Sigmoid colon (tissue), 4 donors: ENCODE measurements at regions not wholly inside any gene's neighbourhood (a gene's known extent, or its start where the extent isn't known, plus 50 kb on each side); places are given as distances from the start of the nearest gene placed in this dataset.

Source experiments
- CTCF ChIP-seq, 4 experiments: fragments of 450-650 bp in 3 of 4; fragments of 200-600 bp in 1 of 4; IDR thresholded peaks; one replicate each; pipeline ENCODE4 v1.5.1; 2016 to 2019; ENCODE audit warnings: antibody characterized with exemption in 4 of 4, mild to moderate bottlenecking in 3 of 4, moderate library complexity in 2 of 4
- POLR2A ChIP-seq, 2 donors: fragments of 450-650 bp; IDR thresholded peaks; one replicate each; pipeline ENCODE4 v1.6.1; 2016; ENCODE audit warnings: antibody characterized with exemption in 2 of 2, mild to moderate bottlenecking in 2 of 2, moderate library complexity in 2 of 2
- POLR2AphosphoS5 ChIP-seq, 4 donors: sonication (generic); formaldehyde crosslinking; IDR thresholded peaks; one replicate each; pipeline ENCODE4 v1.6.1; 2017; ENCODE audit warnings: antibody characterized with exemption in 4 of 4

DNA sequence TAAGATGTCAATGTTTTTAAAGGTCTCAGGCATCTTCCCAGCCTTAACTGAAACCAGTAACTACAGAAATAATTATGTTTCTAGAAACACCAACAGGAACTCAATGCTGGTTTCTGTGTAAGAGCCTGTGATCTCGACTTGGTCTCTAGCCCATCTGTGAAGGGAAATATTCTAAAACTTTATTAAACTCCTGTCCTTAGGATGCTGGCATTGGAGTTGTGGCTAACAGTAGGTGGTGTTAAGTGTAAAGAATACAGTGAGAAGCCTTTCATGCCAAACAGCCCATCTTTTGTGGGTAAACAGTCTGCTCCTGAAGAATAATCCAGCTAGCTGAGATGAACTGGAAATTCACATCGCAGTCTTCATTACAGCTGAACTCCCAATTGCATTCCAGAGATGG is 133.2 kb downstream of the ADAMTS15 start:
- TF ChIP-seq CTCF (IDR thresholded peaks at IDR 0.05) (no peak), POLR2A (IDR thresholded peaks at IDR 0.05) (no peak), POLR2AphosphoS5 (IDR thresholded peaks at IDR 0.05) (no peak)
